A549 (cell line): ENCODE measurements at regions not wholly inside any gene's neighbourhood (a gene's known extent, or its start where the extent isn't known, plus 50 kb on each side); places are given as distances from the start of the nearest gene placed in this dataset.

Source experiments
- ATAC-seq, 2 experiments: fragments of 200-7000 bp in 1 of 2; fragments of >200 bp in 1 of 2; cut with Nextera tagmentation in 1 of 2; cut with Tn5 transposase in 1 of 2; 3 replicates each; pipeline versions ENCODE4 v1.8.0 to v1.9.1; 2018 to 2020; ENCODE audit warnings: mild to moderate bottlenecking in 1 of 2, moderate library complexity in 1 of 2
- CTCF ChIA-PET: fragments of 300-600 bp; sonication (Branson Sonifier 250); formaldehyde crosslinking; extraction: SDS; loops from one replicate; lab custom pipeline; 2021; ENCODE audit warnings: antibody characterized with exemption, inconsistent platforms; lab: Yijun Ruan, JAX
- POLR2A ChIA-PET: fragments of 350-600 bp; formaldehyde crosslinking; extraction: SDS; loops from one replicate; lab custom pipeline; 2021; ENCODE audit warnings: antibody characterized with exemption, inconsistent platforms; lab: Yijun Ruan, JAX
- DNase-seq, 2 experiments: peaks; one replicate each; pipeline versions ENCODE4 v3.0.0 to v3.0.0-alpha.2; 2011 to 2016; ENCODE audit warnings: low read depth in 1 of 2, low spot score in 1 of 2
- FAIRE-seq: peaks from 2 replicates; lab custom pipeline; 2011; peaks lifted over from hg19 to GRCh38; lab: Jason Lieb, UNC
- H3K27ac ChIP-seq, 2 experiments: fragments of >200 bp; sonication (Bioruptor Twin); formaldehyde crosslinking; 3 replicates each; pipeline ENCODE4 v1.5.1; 2016 to 2017
- H3K4me1 ChIP-seq: fragments of >200 bp; sonication (Bioruptor Twin); formaldehyde crosslinking; 3 replicates; pipeline ENCODE4 v1.6.1; 2016
- H3K4me2 ChIP-seq: fragments of >200 bp; sonication (Bioruptor Twin); formaldehyde crosslinking; 3 replicates; pipeline ENCODE4 v1.6.1; 2016
- H3K4me3 ChIP-seq: fragments of >200 bp; sonication (Bioruptor Twin); formaldehyde crosslinking; 3 replicates; pipeline ENCODE4 v1.5.1; 2016
- H3K9me3 ChIP-seq: fragments of >200 bp; sonication (Bioruptor Twin); formaldehyde crosslinking; 3 replicates; pipeline ENCODE4 v1.6.1; 2016
- ATOH8 ChIP-seq: fragments of 250-450 bp; sonication (Bioruptor Pico); IDR thresholded peaks from 2 replicates; pipeline ENCODE4 v1.5.0; 2020; ENCODE audit warnings: low read depth, mild to moderate bottlenecking, moderate library complexity
- CBX2 ChIP-seq: fragments of 200-600 bp; sonication (generic); IDR thresholded peaks from 2 replicates; pipeline ENCODE4 v1.6.1; 2016; ENCODE audit warnings: low read depth, mild to moderate bottlenecking, borderline replicate concordance
- CHD2 ChIP-seq: fragments of 150-350 bp; IDR thresholded peaks from 2 replicates; pipeline ENCODE4 v1.6.1; 2014; ENCODE audit warnings: low read length; ENCODE audit not compliant: partially characterized antibody
- CTCF ChIP-seq: fragments of >200 bp; sonication (Bioruptor Twin); formaldehyde crosslinking; IDR thresholded peaks from 3 replicates; pipeline ENCODE4 v1.5.1; 2016
- E2F6 ChIP-seq: IDR thresholded peaks from 2 replicates; pipeline ENCODE4 v1.6.1; 2012; ENCODE audit warnings: low read depth, borderline replicate concordance
- EHF ChIP-seq: fragments of 250-450 bp; sonication (Bioruptor Pico); IDR thresholded peaks from 2 replicates; pipeline ENCODE4 v1.5.0; 2020; ENCODE audit warnings: mild to moderate bottlenecking
- FOSB ChIP-seq: fragments of 250-450 bp; sonication (Bioruptor Pico); IDR thresholded peaks from 2 replicates; pipeline ENCODE4 v1.5.0; 2020; ENCODE audit warnings: mild to moderate bottlenecking, moderate library complexity
- FOSL2 ChIP-seq, 2 experiments: fragments of 450-650 bp in 1 of 2; fragments of >200 bp in 1 of 2; sonication (Bioruptor Twin) in 1 of 2; formaldehyde crosslinking; IDR thresholded peaks; 2 replicates each; pipeline versions ENCODE4 v1.5.0 to v1.6.1; 2016 to 2020; ENCODE audit warnings: mild to moderate bottlenecking in 1 of 2, moderate library complexity in 1 of 2
- HEYL ChIP-seq: fragments of 250-450 bp; sonication (Bioruptor Pico); IDR thresholded peaks from 2 replicates; pipeline ENCODE4 v1.8.0; 2021; ENCODE audit warnings: mild to moderate bottlenecking, moderate library complexity
- HMGXB4 ChIP-seq: fragments of 250-450 bp; sonication (Bioruptor Pico); IDR thresholded peaks from 2 replicates; pipeline ENCODE4 v1.5.0; 2021; ENCODE audit warnings: mild to moderate bottlenecking, moderate library complexity, borderline replicate concordance
- HOXA7 ChIP-seq: fragments of 250-450 bp; sonication (Bioruptor Pico); IDR thresholded peaks from 2 replicates; pipeline ENCODE4 v1.5.0; 2020; ENCODE audit warnings: mild to moderate bottlenecking, moderate library complexity
- HOXB5 ChIP-seq: fragments of 250-450 bp; sonication (Bioruptor Pico); IDR thresholded peaks from 2 replicates; pipeline ENCODE4 v1.5.0; 2020; ENCODE audit warnings: mild to moderate bottlenecking, moderate library complexity
- MAFK ChIP-seq: fragments of 450-650 bp; IDR thresholded peaks from 2 replicates; pipeline ENCODE4 v1.6.1; 2014; ENCODE audit not compliant: partially characterized antibody
- MAX ChIP-seq: IDR thresholded peaks from 2 replicates; pipeline ENCODE4 v1.6.1; 2012
- MAZ ChIP-seq: fragments of 150-350 bp; IDR thresholded peaks from 2 replicates; pipeline ENCODE4 v1.6.1; 2014; ENCODE audit warnings: antibody characterized with exemption, low read depth, low read length, borderline replicate concordance
- NR3C1 ChIP-seq: fragments of >200 bp; sonication (Bioruptor Twin); formaldehyde crosslinking; IDR thresholded peaks from 3 replicates; pipeline ENCODE4 v1.6.1; 2017
- PBX3 ChIP-seq: IDR thresholded peaks from 2 replicates; pipeline ENCODE4 v1.6.1; 2012
- POLR2AphosphoS2 ChIP-seq: conservative IDR thresholded peaks from 2 replicates; pipeline ENCODE4 v1.6.1; 2012; ENCODE audit warnings: low read length, improper control_type of control experiment, inconsistent platforms
- REST ChIP-seq: fragments of 200-600 bp; sonication (generic); IDR thresholded peaks from 2 replicates; pipeline ENCODE4 v1.6.1; 2016; ENCODE audit warnings: antibody characterized with exemption, mild to moderate bottlenecking, moderate library complexity
- SREBF2 ChIP-seq: fragments of 450-650 bp; IDR thresholded peaks from 2 replicates; pipeline ENCODE4 v1.6.1; 2014; ENCODE audit warnings: mild to moderate bottlenecking, moderate library complexity
- ZFP36 ChIP-seq: fragments of 450-650 bp; IDR thresholded peaks from 2 replicates; pipeline ENCODE4 v1.6.1; 2014; ENCODE audit warnings: borderline replicate concordance; ENCODE audit not compliant: partially characterized antibody
- WGBS: methylation state at CpG from one replicate; pipeline ENCODE4 v1.1.6; 2017; ENCODE audit errors: missing lambda C conversion rate; 5-methylcytosine and 5-hydroxymethylcytosine counted together

- TF ChIP-seq HMGXB4 (CRISPR knock-in tag): no peak
- TF ChIP-seq ATOH8: no peak
- TF ChIP-seq CBX2: no peak
- no peak for TF ChIP-seq REST
- no peak for TF ChIP-seq E2F6
Measured at GRCh38 chr11:15575409-15575808, 460.7 kb downstream of the INSC start (continued).

- DNase-seq (no peak), ATAC-seq (no peak), FAIRE-seq (no peak)
- Histone ChIP-seq H3K4me2 (no peak overlapping the region), H3K9me3 (no peaks in the 10 kb centered on the region), H3K4me1 (no peaks in the 10 kb centered on the region), H3K27ac (no peak overlapping the region)
- POLR2A ChIA-PET: no interaction called here
- TF ChIP-seq SREBF2 (no peak), HOXB5 (CRISPR knock-in tag) (no peak), EHF (no peak), CTCF (no peak), MAX (no peak), FOSB (CRISPR knock-in tag) (no peak), HOXA7 (CRISPR knock-in tag) (no peak), ZFP36 (no peak), NR3C1 (no peak), CHD2 (no peak)
- TF ChIP-seq, all 56 proteins: peak for 0
- 0% methylated on average over 3 of the region's 4 CpGs for WGBS
- no peak overlapping the region for H3K4me3 ChIP-seq
- CTCF ChIA-PET: no interaction called here
Measured at GRCh38 chr11:15576769-15577168, 462.0 kb downstream of the INSC start.

- Histone ChIP-seq H3K4me3 (no peak overlapping the region), H3K4me1 (no peaks in the 10 kb centered on the region), H3K4me2 (no peak overlapping the region), H3K9me3 (no peaks in the 10 kb centered on the region), H3K27ac (no peak overlapping the region)
- DNase-seq: no peak
- ChIA-PET POLR2A (no interaction called here), CTCF (interaction anchor here (1.6 kb wide), 1 partner anchor 1036 kb away, joined by 4 read pairs; no protein-coding TSS in a partner anchor)
- ATAC-seq: no peak
- 0% methylated on average over 2 of the region's 2 CpGs for WGBS
- no peak for FAIRE-seq
- TF ChIP-seq NR3C1: no peak
- TF ChIP-seq ATOH8: no peak
- no peak for TF ChIP-seq MAZ
- no peak for TF ChIP-seq MAFK
- no peak for TF ChIP-seq HOXA7 (CRISPR knock-in tag)
- TF ChIP-seq SREBF2: no peak
- TF ChIP-seq POLR2AphosphoS2: no peak
- no peak for TF ChIP-seq PBX3
- no peak for TF ChIP-seq FOSL2 (IDR thresholded peaks at IDR 0.05)
- no peak for TF ChIP-seq FOSL2 (CRISPR knock-in tag; IDR thresholded peaks at IDR 0.05)
- no peak for TF ChIP-seq HEYL (CRISPR knock-in tag)
- TF ChIP-seq MAX: no peak
Measured at GRCh38 chr11:15577519-15577918, 462.8 kb downstream of the INSC start.
